DMS79 (cell line): ENCODE measurements at regions not wholly inside any gene's neighbourhood (a gene's known extent, or its start where the extent isn't known, plus 50 kb on each side); places are given as distances from the start of the nearest gene placed in this dataset.
A peak's percentile ranks its signal among the peaks of the same experiment; 100 is the strongest.

Experiments
- DNase-seq: peaks from one replicate; lab custom pipeline; 2025; lab: John Stamatoyannopoulos, UW

DNA sequence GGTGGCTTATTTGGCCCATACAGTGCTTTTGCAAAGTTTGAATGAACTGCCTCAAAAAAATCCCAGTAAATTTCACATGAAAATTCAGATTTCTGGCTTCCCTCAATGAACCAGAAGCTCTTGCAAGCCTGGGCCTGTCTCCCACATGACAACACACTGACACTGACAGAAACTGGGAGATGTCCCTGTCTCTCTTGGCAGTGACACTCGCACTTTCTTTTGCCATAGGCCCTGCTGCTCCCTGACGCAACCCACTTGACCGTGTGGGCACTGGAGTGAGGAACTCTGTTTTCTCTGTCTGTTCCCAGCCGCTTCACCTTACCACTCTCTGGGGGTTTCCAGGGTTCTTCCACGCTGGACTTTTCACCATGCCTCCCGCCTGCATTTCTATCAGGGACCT is 524.5 kb downstream of the SHQ1 start:
- no peak for DNase-seq

DNA sequence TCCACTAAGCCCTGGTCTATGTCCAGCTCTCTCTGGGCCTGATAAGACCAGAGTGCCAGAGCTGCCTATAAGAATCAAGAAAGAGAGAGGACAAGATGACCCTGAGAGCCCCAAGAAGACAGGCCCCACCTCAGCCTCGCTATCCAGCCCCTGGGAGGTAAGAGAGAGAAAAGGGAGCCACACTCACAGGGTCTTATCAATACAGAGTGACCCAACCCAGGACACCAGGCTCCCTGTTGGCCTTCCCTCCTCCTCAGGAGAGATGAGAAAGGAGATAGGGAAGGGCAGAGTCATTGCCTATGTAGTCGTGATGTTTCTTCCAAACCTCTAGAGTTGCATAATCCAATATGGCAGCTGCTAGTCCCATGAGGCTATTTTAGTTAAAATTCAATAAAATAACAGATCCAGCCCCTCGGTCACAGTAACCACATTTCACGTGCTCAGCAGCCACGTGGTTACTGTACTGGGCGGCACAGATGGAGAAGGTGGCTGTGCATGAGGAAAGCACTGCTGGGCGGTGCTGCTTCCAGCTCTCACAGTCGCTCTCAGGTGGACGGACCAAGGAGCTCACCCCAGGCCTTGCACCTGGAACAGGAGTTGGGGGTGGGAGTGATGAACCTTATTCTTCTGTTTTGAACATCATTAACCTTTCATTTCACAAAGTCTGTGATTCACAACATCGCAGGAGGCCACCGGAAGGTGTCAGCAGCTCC is 525.8 kb downstream of the SHQ1 start:
- no peak for DNase-seq

DNA sequence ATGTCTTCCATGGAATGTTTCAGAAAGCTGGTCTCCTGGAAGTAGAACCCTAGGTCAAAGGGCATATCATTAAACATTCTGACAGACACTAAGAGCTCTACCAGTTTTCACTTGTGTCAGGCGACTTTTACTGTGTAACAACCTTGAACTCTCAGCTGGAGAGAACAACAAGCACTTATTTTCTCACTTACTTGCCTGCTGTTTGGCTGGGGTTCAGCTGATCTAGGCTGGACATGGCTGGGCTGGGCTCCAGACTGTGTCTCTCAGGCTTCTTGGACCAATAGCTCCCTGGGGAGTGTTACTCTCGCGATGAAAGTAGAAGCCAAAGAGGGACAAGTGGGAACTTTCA is 527.3 kb downstream of the SHQ1 start:
- no peak for DNase-seq

DNA sequence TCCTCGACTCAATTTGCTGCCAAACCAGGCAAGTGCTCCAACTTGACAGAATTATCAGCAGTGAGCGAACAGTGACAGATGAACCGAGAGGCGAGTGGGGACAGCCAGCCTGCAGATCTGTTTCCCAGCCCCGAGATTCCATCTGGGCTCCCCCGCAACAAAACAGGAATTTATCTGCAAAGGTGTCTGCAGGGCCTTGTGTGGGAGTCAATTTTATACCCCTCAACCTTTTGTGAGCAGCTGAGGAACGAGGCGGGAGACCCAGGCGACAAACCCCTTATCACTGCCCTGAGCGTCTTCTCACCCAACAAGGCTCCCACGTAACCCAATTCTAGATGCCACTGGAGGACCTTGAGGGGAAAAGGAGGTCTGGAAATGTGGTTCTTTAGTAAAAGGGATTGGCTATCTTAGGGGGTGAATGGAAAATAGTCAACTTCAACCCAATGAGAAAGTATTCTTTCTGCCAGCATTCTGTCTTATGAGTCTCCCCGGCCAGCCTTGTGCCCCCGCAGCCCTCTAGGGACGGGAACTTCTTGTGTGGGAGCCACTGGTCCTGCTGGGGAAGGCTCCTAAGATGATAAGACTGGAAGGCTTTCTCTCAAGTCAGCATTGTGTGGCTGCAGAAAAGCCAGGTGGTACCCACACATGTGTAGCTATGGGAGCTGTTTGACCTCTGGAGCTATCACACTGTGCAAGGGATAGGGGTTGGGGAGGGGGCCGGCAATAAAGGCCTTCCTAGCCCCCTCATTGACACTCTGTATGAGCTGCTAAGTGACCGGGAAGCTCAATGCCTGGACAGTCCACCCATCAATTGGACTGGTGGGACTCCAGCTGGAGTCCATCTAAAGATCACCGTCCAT is 527.9 kb downstream of the SHQ1 start:
- DNase-seq: no peak

- no peak for DNase-seq
These were observed 528.8 kb downstream of the SHQ1 start for GRCh38 chr3:72319194-72320094.

- DNase-seq: no peak
These were observed 529.6 kb downstream of the SHQ1 start for GRCh38 chr3:72318504-72319193.

GRCh38 chr3:72317491-72317890 is 530.8 kb downstream of the SHQ1 start:
- DNase-seq: no peak

DNA sequence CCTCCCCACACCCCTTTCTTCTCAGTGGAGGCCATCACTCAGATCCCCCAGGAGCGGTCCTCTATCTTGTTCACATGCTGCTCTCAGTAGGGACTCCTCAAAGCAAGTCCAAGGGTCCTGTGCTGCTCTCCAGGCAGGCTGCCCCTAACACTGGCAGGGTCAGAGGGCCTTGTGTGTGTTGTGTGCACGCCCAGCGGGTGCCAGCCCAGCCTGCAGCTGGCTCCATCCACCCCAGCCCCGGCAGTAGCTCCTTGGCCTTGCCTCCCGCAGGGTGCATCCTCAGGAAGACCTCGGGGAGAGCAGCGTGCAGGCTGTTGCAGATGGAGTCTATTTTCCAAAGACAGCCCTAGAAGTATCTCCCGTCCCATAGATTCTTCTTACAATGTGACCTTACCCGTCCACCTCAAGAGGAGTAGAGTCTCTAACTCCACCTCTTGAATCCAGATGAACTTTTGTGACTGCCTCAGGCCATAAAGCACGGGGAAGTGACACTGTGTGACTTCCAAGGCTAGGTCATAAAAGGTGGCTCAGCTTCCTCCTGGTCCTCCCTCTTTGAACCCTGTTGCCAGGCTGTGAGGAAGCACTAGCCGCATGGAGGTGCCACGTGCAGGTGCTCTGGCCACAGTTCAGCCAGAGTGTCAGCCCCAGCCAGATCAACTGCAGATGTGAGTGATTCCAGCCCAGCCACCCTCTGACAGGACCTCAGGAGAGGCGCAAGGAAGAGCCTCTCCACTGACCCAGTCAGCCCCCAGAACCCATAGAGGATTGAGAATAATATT is 531.6 kb downstream of the SHQ1 start:
- no peak for DNase-seq

GRCh38 chr3:72313308-72313707 is 528.4 kb upstream of the PROK2 start:
- DNase-seq: no peak

DNA sequence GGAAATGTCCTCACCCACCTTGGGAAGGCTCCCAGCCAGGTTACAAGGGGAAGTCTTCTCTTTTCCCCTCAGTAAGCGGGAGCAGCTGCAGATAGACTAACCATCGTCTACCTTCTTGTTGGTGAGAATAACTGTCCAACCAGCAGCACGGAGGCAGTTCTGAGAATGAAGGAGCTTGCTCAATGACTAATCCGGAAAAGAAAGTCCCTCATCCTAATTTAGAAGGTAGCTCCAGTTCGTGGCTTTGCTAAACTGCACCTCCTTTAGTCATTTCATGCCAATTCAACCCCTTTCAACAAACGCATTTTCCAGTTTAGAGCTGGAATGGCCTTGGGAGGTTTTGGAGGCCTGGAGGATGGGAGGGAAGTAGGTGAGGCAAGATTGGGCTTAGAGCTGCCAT is 527.4 kb upstream of the PROK2 start:
- no peak for DNase-seq

DNA sequence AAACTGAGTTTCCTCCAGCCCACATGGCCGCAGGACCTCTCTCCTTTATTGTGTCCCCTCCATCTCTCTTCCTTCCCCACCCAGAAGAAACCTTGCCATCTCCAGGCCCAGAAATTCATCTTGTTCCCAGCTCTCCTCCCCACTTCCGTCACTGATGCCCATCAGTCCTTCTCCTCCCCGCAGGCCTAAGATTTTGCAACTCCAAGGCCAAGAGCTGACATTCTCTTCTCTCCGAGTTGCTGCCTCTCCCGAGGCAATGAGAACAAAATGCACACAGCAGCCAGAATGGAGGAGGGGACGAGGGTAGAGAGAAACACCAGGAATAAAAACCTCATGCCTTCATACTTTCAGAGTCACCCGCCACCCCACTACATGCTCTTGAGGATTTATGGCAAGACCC is 526.5 kb upstream of the PROK2 start:
- no peak for DNase-seq

DNA sequence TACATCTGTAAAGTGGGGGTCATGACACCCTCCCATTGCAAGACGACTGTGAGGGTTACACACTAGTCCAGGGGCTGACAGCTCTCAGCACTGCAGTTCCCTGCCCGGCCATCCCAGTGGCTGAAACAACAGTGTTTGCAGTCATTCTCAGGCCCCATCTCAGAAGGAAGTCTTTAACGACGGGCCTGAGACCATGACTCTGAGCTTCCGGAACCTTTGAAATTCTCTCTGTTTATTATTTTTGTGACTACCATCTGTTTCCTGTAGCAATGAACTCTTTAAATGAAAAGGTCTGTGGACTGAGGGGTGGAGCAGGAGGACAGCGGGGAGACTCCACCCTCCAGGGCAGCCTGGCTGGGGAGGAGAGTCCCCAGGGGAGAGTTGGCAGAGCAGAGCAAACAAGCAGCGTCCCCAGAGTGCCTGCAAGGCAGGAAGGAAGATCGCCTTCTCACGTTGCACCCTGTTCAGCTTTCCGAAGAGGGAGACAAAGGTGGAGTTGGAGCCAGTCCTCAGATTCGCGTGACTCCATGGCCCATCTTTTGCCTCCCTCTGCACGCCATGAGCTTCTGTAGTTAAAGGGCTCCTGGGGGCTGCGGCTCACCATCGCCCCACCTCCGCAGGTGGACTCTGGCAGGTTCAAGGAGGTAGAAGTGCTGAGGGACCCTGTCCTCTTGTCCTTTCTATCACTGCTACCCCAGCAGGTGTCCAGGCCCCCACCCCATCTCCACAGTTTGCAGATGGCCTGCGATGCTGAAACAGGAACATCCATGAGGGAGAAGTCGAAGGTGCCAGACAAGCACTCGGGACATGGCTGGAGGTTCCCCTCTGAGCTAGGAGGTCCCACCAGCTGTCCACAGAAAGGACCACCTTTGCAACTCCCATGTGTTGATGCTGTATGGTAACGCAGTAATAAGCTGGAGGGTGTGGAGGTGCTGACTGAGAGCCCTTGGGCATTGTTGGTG is 525.8 kb upstream of the PROK2 start:
- DNase-seq: peak; percentile 13

DNA sequence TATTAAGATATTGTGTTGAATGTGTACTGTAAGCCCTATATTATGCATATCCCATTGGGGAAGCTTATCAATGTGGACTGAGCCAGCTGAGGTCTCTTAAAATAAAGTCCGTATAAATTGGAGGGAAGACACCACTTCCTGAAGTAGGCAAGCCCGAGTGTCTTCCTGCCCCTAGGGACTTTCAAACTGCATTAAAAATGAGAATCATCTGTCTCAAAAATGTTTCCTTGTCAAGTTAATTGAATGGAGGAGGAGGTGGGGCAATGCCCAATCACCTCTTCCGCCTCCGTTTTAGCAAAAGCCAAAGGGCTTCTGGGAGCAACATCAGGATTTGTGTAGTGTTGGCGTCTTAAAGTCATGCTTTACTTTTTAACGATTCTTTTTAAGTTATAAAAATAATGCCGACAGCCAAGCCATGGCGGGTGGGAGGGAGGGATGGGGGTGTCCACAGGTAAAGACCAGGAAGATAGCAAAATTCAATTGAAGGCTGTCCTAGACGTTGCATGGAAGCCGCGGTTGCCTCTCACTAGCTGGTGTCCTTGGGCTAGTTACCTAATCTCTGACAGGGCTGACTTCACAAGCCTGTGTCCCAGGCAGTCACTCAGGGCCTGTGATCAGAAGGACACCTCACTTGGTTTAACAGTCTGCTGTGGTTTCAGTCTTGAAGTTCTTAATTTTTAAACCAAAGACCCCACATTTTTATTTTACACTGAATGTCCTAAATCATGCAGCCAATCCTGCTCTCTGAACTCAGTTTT is 524.9 kb upstream of the PROK2 start:
- DNase-seq: no peak

- DNase-seq: no peak
These were observed 523.7 kb upstream of the PROK2 start for GRCh38 chr3:72308641-72309040.

DNA sequence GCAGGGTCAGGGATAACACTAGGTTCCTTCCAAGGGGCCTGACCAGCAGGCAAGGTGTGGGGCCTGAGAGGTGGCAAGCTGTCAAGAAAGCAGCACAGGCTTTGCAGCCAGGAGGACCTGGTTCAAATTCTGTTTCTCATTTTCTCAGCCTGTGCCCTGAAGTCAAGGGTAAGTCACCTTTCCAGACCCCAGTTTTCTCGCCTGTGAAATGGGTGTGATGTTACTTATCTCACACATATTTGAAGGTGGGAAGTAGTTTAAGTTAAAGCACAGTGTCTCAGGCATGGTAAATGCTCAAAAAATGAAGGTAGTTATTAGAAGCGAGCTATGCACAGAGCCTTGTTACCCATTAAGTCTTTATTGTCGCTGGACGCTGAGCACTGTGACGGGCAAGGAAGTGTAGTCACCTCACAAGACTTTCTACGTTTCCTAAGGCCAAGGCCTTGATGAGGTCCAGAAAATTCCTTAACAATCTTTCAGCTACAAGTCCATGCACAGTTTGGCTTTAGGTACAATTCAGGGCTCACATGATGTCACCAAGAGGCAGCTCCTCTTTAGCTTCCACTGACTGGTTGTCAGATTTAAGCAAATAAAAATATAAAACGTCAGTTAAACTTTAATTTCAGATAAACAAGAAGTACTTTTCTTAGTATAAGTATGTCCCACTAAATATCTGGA is 522.6 kb upstream of the PROK2 start:
- DNase-seq: no peak

DNA sequence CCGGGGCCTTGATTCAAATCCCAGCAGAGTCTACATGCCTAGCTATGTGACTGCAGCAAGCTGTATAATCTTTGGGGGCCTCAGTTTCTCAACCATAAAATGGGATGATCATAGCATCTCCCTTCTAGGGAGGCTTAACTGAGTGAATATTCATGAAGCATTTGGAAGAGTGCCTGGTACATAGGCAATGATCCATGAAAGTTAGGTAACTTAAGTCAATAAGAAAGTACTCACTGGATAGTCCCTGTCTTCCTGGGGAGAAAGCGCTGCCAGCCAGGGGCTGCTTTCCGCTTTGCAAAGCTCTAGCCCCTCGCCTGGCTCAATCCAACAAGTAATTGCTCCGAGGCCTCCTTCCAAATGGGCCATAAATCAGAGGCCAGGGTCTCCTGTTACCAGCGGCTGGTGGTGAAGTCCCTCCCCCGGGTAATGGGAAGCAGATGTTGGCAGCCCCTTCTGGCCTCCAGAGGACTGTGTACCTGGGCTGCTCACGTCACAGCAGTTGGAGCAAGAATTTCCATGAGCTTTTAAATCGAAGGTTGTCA is 521.9 kb upstream of the PROK2 start:
- DNase-seq: peak; percentile 76

- no peak for DNase-seq
These were observed 519.0 kb upstream of the PROK2 start for GRCh38 chr3:72303926-72304325.

DNA sequence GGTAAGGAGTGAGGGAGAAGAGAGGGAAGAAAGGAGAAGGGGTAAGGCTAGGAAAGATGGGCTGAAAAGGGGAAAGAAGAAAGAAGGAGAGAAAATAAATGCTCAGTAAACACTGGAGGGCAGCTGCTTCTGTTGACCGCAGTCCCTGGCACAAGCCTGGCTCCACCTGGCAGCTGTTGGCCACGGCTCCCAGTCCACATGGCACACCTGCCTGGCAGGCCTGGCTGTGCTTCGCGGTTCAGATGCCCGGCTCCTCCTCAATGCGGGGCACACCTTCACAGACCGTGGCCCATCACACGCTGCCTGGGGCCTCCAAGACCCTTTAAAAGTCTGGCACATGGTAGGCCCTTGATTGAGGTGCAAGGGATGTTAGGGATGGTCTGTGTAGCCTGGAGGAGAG is 516.8 kb upstream of the PROK2 start:
- DNase-seq: no peak
